ENCODE measurements at regions not wholly inside any gene's neighbourhood (a gene's known extent, or its start where the extent isn't known, plus 50 kb on each side); places are given as distances from the start of the nearest gene placed in this dataset.

DNA sequence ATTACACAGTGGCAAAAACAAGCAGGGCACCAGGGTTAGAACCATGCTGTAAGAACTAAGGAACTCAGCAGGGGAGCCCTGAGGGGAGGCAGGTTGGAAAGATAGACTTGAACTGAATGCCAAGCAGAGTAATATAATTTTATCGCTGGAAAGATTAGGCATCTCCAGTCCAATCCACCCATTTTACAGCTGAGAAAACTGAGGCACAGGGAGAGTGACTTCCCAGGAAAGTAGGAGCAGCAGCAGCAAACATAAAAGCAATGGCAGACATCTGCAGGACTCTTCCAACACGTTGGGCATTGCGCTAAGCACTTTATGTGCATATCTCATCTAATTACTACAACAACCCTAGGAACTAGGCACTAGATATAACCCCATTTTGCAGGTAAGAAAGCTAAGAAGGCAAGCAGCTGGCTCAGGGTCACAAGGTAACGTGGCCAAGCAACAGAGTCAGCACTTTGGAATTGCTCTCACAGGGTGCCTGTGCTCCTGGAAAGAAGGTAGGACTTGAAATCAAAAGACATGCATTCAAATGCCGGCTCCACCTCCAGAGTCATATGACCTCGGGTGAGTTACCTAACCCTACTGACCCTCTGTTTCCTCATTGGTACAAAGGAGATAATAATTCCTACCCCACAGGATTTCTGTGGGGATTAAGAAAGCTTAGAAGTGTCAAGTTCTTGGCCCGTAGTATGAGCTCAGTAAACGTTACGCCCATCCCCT lies 215.3 kb downstream of the BARX2 start:
- no peak for DNase-seq (ENCODE audit: low spot score)

DNA sequence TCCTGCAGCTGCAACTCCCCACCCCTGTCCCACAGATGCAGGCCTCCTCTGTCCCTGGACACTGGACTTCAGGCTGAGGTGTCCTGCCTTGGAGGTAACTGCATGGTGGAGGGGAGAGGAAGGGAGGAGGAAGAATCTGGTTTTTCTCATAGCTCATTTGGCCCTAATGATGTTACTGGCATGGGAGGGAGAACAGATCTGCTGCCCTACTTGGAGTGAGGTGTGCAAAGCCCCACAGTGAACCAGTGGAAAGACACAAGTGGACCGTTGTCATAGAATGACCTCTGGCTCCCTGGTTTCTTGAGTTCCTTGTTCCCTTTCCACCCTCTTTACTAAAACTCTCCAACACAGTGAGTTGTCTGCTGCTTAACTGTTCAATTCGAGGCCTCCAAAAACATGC lies 215.9 kb downstream of the BARX2 start:
- DNase-seq (ENCODE audit: low spot score) = no peak

DNA sequence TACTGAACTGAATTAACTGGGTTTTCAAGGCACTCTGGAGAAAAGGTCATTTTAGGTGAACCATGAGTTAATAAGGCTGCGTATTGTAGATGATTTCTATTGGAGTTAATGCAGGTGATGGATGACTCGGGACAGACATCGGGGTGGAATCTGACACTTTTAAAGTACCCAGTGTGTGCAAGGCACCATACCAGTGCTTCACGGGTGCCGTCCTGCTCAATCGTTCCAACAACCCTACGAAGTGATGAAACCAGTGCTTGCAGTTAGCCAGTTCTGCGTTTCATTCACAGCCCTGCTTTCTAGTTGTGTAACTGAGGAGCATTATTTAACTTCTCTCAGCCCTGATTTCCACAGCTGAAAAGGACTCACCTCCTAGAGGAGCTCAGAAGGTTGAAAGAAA lies 216.5 kb downstream of the BARX2 start:
- DNase-seq (ENCODE audit: low spot score) = no peak

DNA sequence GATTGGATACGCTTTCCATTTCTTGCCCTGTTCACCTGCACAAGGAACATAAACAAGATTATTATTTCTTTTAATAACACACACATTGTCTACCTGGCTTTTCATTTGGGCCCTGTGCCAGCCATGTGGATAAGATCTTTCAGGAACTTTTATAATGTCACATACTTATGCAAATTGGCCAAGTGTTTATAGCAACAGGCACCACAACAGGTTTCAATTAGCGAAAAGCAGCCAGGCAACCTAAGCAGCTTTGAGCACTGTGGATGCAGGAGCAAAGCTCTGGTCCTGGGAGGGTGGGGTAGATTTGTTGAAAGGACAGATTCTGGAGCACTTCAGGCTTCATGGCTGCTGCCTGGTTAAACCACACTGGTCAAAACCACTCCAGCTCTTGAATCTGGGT lies 217.4 kb downstream of the BARX2 start:
- DNase-seq (ENCODE audit: low spot score) = no peak

DNA sequence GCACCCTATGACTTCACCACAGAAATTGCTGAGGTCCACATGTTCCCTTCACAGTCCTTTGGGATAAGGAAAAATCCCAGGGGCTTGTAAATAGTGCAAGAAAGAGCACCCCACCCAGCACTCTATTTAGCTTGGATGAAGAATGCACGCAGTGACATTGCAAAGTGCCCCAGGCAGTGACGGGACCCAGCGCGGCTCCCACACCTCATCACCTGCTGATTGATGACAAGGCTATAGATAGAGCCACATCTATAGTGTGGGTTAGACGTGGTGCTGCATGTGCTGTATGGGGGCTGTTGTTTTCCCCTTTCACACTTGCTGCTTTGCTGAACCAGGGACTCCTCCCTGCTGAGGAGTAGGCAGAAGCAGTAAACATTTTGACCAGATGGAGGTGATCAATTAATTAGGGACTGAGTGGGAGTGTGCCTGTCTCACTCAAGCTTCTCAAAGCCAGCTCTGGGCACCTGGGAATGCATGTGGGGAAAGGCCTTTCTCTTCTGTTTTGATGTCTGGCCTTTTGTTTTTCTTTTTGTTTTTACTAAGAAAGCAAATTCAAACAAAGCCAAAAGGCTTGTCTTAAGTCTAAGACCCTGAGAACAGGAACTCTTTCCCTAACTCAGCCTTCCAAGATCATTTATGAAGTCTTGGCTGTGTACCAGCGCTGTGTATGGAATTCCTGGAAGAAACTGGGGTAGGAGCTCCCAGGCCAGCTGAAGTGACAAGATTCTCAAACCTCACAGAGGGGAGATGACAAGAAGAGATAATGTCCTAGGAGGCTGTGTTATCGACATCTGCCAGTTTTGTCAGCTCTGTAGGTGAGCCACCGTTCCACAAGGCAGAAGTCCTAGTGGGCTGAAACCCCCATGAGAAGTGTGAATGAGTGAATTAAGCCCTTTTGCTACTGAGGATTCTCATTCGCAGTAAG lies 219.7 kb downstream of the BARX2 start:
- DNase-seq (ENCODE audit: low spot score) = no peak

DNA sequence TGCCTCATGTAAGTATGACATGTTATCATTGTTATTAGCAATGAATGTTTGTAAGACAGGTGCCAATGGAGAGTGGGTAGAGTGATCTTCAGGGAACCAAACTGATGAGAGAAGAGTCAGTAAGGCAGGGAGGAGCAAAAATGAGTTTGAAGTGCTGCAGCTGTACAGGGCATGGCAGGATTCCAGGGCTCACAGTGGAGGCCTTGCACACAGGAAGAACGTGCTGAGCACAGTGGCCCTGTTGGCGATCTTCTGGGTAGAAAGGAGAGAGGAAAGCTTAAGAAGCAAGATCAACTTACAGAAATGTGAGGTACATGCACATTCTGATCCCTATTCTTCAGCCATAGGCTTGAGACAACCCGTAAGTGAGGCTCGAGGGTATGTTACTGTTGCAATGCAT lies 219.3 kb upstream of the TMEM45B start:
- DNase-seq (ENCODE audit: low spot score) = no peak

DNA sequence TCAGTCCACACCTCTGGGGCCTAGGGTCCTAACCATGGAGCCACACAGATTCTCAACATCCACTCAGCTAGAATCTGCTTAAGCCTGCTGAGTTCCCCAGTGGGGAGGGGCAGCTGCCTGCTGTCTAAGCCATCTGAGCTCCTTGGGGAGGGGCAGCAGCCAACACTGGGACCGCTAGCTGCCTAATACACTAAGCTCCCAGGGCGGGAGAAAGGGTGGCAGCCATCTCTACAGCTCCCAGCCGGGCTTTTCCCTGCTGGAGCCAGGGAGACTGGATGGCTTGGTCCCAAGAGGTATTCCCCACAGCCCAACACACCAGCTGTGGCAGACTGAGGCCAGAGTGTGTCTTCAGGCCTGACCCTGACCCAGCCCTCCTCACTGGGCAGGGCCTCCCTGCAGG lies 217.3 kb upstream of the TMEM45B start:
- no peak for DNase-seq (ENCODE audit: low spot score)

DNA sequence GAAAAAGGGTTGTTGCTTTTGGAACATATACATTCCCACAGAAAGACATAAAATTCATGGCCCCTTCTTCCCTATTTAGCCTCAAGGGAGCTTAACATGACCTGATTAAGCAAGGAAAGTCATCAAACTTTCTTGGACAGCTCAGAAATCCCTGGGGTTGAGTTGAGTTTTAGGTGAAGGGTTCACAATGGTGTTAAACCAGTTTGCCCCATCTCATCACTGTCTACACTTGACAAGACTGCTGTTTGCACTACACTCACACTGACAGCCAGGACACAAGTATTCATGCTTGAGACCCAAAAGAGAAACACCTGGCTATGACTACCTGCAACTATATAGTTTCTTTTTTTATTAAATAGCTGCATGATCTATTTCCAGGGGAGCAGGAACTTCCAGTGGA lies 209.8 kb upstream of the TMEM45B start:
- no peak for DNase-seq (ENCODE audit: low spot score)

DNA sequence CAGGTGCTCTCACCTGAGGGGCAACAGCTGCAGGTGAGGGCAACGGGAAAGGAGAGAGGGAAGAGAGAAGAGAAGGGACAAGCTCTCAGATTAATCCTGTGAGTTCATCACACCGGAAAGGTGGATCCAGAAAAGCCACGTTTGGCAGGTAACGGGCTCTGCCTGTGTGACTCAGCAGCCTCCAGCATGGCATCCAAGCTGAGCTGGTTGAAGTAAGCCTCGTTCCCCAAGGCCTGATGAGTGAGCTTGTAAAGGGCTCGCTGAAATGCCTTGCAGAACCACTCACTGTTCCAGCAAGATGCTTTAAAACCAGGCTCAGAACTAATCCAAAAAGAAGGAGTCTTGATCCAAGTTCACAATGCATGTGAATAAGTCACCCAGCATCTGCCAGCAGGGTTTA lies 206.9 kb upstream of the TMEM45B start:
- no peak for DNase-seq (ENCODE audit: low spot score)

DNA sequence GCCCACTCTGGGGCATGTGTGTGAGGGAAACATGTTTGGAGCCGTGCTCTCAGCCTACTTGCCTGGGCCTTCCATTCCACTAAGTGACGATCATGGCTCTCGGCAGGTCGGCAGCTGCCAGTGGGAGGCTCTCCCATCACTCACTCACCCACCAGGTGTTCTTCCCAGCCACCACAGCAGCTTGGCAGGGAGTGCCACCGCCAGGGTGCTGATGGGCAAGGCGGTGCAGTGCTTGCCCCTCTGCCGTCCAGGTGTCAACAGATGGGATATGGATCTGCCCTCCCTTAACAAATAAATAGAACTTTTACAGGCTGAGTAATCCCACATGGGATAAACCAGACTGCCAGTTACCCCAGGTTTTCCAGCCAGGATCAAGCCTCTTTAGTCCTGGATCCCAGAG lies 205.5 kb upstream of the TMEM45B start:
- no peak for DNase-seq (ENCODE audit: low spot score)

DNA sequence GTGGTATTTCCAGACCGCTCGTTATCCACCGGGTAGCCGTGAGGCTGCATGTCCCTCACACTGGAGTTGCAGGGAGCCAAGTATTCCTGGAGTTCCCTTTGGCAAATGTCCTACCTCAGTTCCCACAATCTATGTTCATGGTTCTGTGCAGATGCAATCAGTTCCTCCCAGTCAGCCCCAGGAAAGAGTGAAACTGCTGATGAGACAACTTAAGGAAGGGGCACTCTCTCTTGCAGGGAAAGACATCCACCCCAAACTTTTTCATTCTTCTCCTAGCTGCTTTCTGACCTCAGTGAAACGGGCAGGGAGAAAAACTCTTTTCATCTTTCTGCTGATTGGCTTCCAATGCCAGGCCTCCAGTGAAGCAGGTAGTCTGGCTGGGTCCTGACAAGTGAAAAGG lies 205.1 kb upstream of the TMEM45B start:
- no peak for DNase-seq (ENCODE audit: low spot score)

DNA sequence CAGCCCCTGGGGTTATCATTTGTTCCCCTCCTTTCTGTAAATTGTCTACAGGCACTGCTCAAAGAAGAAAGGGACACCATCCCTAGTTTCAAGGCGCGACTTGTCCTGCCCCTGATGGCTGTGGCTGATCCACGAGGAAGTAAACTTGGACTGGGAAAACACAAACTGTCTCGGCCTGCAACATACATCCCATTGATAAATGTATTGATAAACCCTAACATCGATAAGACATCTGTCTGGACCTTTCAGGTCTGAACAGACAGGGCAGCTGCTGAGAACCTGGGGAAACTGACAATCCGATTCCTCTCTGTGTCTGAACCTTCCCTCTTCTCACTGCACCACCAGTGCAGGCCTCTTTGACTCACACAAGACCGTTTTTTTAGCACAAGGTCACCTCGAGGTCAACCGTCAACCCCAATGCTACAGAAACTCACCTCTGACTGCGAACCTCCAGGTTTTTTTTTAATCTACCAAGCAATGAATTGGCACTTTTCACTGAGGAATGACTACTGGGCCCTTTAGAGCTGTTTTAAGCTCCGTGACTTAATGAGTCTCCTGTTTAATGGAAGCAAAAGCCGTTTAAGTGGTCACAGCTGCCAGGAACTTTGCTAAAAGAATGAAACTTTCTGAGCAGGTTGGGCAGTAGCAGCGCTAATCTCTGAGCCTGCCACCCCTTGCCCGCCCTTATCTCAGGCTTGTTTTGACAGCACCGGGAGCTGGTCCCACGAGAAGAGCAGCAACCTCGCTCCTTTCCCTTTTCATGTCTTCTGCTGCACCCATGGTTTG lies 203.8 kb upstream of the TMEM45B start:
- no peak for DNase-seq (ENCODE audit: low spot score)

DNA sequence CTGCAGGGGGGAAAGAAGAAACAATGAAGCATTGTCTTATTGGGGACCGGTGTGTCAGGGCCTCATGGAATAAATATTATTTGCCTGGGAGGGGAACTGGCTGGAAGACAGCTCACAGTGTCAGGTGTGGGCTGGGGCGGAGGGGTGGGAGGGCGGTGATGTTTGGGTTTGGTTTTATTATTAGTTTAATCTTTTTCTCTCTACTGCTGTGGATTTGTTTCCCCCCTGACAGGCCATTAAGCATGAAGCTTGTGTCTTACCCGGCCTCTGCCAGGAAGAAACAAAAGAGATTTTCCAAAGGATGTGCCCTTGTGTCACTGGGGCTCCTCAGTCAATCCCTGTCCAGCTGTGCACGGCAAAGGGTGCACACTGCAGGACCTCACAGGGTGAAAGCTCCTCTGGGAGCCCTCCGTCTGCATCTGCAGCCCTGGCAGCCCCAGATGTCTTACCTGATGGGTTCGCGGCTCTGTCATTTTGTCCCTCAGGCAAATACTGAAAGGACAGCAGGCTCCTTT lies 203.1 kb upstream of the TMEM45B start:
- no peak for DNase-seq (ENCODE audit: low spot score)

DNA sequence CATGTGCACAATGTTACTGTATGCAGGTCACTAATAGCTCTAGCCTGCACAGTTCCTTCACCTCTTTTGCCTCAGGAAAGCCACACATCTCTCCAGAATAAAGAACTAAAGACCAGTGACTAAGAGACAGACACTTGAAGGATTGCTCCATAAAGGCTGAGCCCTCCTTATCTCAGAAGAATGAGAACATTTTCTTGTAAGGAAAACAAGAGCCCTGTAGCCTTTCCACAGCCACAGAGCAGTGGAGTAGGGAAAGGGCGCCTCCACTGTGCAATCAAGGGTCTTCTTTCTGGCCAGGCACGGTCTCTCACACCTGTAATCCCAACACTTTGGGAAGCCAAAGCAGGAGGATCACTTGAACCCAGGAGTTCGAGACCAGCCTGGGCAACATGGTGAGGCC lies 202.6 kb upstream of the TMEM45B start:
- no peak for DNase-seq (ENCODE audit: low spot score)

DNA sequence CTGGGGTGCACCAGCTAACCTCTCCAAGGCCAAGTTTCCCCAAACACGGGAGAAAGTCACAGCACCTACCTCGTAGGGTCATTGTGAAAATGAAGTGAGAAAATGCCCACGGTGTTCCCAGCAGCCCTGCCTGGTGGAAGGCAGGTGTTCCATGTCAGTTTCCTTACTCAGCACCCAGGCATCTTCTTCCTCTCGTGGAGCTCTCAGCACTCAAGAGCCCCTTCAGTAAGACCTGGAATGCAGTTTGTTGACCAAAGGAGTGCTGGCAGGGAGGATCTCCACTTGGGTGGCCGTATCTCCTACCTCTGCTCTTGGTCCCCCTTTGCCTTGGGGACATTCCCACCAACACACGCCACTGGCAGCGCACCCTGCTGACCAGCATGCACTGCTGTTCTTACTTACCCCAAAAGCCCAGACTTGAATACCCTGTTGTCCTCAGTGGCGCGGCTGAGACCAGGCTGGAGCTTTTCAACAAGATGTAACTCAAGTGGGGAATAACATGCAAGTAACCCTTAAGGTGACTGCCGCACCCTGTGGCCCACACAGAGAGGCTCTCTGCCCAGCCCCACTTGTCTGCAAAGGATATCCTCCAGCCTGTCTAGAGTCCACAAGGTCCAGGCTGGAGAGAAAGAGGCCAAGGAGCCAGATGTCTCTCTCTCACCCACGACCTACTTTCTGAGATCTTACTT lies 201.2 kb upstream of the TMEM45B start:
- no peak for DNase-seq (ENCODE audit: low spot score)

DNA sequence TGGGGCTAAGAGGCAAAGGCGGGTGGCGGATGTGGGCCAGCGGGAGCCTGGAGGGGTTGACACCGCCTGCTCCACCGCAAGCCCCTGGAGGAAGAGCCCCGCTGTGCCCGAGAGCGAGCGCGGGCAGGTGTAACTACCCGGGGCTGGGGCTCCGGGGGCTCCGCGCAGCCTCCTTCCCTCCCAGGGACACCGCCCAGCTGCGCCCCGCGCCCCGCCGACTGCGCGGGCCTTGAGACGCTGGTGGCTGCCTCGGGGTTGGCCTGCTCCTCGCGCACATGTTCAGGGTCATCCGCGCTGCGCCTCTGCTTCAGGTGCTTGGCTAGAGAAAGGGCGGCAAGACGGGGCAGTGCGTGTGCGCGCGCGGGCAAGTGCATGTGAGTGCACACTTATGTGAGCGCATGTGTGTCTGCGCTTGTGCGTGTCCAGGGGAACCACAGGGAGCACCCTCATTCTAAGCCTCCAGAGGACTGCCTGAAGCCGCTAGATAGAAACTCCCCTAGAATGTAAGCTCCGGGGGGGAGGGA lies 197.5 kb upstream of the TMEM45B start:
- no peak for DNase-seq (ENCODE audit: low spot score)

DNA sequence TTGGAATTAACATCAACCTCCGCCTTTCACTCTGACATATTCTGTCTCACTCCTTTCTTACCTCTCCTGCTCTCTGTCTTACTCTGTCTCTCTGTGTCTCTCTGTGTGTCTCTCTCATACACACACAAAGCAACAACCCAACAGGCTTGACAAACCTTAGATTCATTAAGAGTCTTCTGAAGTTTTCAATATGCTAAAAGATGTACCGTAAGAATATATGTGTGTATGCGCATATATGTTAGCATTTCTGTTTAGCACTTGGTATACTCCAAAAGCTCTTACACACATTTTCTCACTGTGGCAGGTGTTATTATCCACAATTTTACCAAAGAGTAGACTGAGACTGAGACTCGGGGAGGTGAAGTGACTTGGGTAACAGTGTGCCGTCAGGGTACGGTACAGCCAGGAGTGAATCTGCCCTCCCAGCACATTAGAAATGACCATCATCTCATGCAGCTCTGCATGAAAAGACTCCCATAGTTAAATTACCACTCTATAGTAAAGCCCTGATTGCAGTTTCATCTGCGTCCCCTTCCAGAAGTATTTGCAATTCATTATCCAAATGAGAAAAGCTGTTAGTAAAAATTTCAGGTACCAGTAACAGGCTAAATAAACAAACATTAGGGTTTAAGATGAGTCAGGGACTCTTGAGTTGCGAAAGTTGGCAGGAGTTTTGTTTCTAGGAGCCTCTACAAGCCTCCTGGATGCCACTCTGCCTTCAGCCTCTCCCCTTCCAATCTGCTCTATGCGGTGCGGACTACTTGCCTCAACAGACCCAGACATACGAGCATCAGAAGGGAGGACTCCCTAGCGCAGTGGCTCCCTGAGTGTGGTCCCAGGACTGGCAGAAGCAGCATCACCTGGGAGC lies 195.2 kb upstream of the TMEM45B start:
- DNase-seq (ENCODE audit: low spot score) = no peak

DNA sequence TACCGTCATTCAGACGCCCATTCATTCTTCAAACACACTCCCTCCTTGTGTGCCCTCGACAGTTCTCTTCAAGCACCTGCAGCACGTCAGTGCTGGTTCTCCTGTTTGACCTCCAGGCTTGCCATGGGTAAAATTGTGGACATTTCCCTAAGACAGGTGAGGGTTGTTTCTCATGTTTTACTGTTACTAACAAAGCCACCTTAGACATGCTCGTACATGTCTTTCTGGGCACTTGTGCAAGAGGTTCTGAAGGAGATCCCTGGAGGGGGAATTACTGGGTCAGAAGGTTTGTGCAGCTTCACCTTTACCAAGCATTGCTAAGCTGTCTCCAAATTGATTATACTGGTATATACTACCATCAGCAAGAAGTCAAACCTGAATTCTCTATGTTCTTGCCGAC lies 189.7 kb upstream of the TMEM45B start:
- no peak for DNase-seq (ENCODE audit: low spot score)

DNA sequence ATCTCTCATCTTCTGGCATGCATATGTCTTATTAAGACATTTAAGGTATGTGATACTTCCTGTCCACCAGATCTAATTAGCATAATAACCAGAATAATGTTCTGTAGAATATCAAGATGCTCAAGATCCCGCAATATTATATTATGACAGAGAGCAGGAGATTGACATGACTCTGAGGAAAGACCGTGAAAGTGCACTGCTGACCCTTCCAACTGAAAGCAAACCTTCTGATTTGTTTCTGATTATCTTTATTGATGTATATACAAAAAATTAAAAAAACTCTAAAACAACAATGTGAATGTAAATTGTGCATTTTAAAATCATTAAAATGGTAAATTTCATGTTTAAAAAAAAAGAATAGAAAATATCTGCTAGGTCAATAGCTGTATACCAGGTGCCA lies 184.4 kb upstream of the TMEM45B start:
- DNase-seq (ENCODE audit: low spot score) = no peak

DNA sequence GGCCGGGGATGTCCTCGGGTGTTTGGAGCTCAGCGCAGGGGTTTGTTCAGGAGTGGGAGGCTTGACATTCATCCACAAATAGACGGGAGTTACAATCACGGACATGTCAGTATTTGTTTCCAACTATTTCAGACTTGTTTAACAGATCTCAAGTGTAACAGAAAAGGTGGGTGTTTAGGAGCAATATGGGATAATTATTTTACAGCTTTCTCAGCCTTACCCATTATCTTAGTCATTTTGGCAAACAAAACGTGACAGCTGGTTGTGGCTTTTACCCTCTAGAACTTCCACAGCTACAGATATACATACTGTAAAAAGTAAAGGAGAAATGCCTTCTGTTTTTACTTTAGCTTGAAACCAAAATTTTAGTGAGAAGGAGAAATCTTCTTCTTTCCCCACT lies 178.7 kb upstream of the TMEM45B start:
- DNase-seq (ENCODE audit: low spot score) = no peak

DNA sequence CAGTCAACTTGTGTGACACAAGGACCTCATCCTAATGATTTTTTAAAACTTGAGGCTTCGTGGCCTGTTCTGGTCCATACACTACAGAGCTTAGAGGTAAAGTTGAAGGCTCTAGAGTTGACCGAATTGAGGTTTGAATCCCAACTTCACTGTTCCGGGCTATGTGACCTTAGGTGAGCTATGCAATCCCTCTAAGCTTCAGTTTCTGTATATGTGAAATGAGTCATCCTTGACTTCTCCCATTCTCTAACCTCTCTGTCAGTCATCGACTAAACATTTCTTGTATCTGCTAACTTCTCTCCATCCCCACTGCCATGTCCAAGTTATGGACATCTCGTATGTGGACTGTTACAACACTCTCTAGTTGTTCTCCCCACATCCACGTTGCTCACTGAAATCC lies 178.2 kb upstream of the TMEM45B start:
- DNase-seq (ENCODE audit: low spot score) = no peak

Data from AG08396 (cell line).